BJ (cell line): ENCODE measurements at regions not wholly inside any gene's neighbourhood (a gene's known extent, or its start where the extent isn't known, plus 50 kb on each side); places are given as distances from the start of the nearest gene placed in this dataset.
A peak's percentile ranks its signal among the peaks of the same experiment; 100 is the strongest.
"Not testable (repeated sequence)": the region's sequence is repeated elsewhere in the genome, so short reads cannot be mapped to it uniquely, and the experiment has no call there.

Experiments used
- CTCF ChIA-PET: fragments of 350-600 bp; formaldehyde crosslinking; extraction: SDS; loops from one replicate; lab custom pipeline; 2021; ENCODE audit warnings: antibody characterized with exemption, inconsistent platforms; lab: Yijun Ruan, JAX
- POLR2A ChIA-PET: fragments of 300-600 bp; sonication (Branson Sonifier 250); formaldehyde crosslinking; extraction: SDS; loops from one replicate; lab custom pipeline; 2021; ENCODE audit warnings: antibody characterized with exemption; lab: Charles Lee
- DNase-seq: peaks from one replicate; pipeline ENCODE4 v3.0.0-alpha.2; 2011; ENCODE audit warnings: low read depth
- H3K27me3 ChIP-seq: 2 replicates; pipeline ENCODE4 v1.6.0; 2011; ENCODE audit warnings: low read length; ENCODE audit not compliant: control insufficient read depth, insufficient read depth
- H3K36me3 ChIP-seq: 2 replicates; pipeline ENCODE4 v1.5.1; 2011; ENCODE audit warnings: low read length; ENCODE audit not compliant: control insufficient read depth, insufficient read depth
- H3K4me3 ChIP-seq: 2 replicates; pipeline ENCODE4 v1.5.1; 2011; ENCODE audit warnings: low read depth, mild to moderate bottlenecking, control low read depth, low read length
- CTCF ChIP-seq: IDR thresholded peaks from 2 replicates; pipeline ENCODE4 v1.5.1; 2011; ENCODE audit warnings: low read depth, mild to moderate bottlenecking, control low read depth, inconsistent platforms, low read length, moderate library complexity; ENCODE audit not compliant: insufficient read depth

GRCh38 chr10:3559527-3559926, 225.5 kb downstream of the KLF6 start:
- no peak for TF ChIP-seq CTCF
- Histone ChIP-seq H3K4me3 (no peak overlapping the region), H3K27me3 (no peaks in the 10 kb centered on the region), H3K36me3 (no peaks in the 10 kb centered on the region)
- CTCF ChIA-PET = no interaction called here
- no peak for DNase-seq
- POLR2A ChIA-PET = no interaction called here

GRCh38 chr10:3559011-3559410, 226.0 kb downstream of the KLF6 start:
- no peaks in the 10 kb centered on the region for H3K27me3 ChIP-seq
- H3K4me3 ChIP-seq = no peak overlapping the region
- no peak for TF ChIP-seq CTCF
- no peak for DNase-seq
- CTCF ChIA-PET = no interaction called here
- no peaks in the 10 kb centered on the region for H3K36me3 ChIP-seq
- POLR2A ChIA-PET = no interaction called here

GRCh38 chr10:3556191-3557017, 228.6 kb downstream of the KLF6 start:
- peak overlapping the region; percentile 31 for H3K4me3 ChIP-seq
- POLR2A ChIA-PET, CTCF ChIA-PET, H3K27me3 ChIP-seq, DNase-seq, H3K36me3 ChIP-seq: not testable (repeated sequence)

GRCh38 chr10:3554121-3554522, 230.9 kb downstream of the KLF6 start:
- H3K4me3 ChIP-seq = no peak overlapping the region
- CTCF ChIA-PET = no interaction called here
- no peak for DNase-seq
- H3K36me3 ChIP-seq = no peaks in the 10 kb centered on the region
- TF ChIP-seq CTCF = no peak
- H3K27me3 ChIP-seq = no peaks in the 10 kb centered on the region
- POLR2A ChIA-PET = no interaction called here

GRCh38 chr10:3552281-3552680, 232.7 kb downstream of the KLF6 start:
- POLR2A ChIA-PET = no interaction called here
- no peaks in the 10 kb centered on the region for H3K27me3 ChIP-seq
- CTCF ChIA-PET = interaction anchor here (0.9 to 1.8 kb wide), 2 partner anchors 10 to 312 kb away, joined by 3 to 8 read pairs; no protein-coding TSS in a partner anchor
- H3K36me3 ChIP-seq = no peaks in the 10 kb centered on the region
- H3K4me3 ChIP-seq = no peak overlapping the region
- no peak for TF ChIP-seq CTCF
- DNase-seq = no peak

GRCh38 chr10:3551761-3552160, 233.2 kb downstream of the KLF6 start:
- no peaks in the 10 kb centered on the region for H3K27me3 ChIP-seq
- no peak for DNase-seq
- CTCF ChIA-PET = interaction anchor here (0.9 to 1.8 kb wide), 2 partner anchors 9 to 312 kb away, joined by 3 to 8 read pairs; no protein-coding TSS in a partner anchor
- H3K36me3 ChIP-seq = no peaks in the 10 kb centered on the region
- no peak for TF ChIP-seq CTCF
- H3K4me3 ChIP-seq = no peak overlapping the region
- POLR2A ChIA-PET = no interaction called here
